ENCODE measurements at regions not wholly inside any gene's neighbourhood (a gene's known extent, or its start where the extent isn't known, plus 50 kb on each side); places are given as distances from the start of the nearest gene placed in this dataset.

- TF ChIP-seq, protein P1, sequence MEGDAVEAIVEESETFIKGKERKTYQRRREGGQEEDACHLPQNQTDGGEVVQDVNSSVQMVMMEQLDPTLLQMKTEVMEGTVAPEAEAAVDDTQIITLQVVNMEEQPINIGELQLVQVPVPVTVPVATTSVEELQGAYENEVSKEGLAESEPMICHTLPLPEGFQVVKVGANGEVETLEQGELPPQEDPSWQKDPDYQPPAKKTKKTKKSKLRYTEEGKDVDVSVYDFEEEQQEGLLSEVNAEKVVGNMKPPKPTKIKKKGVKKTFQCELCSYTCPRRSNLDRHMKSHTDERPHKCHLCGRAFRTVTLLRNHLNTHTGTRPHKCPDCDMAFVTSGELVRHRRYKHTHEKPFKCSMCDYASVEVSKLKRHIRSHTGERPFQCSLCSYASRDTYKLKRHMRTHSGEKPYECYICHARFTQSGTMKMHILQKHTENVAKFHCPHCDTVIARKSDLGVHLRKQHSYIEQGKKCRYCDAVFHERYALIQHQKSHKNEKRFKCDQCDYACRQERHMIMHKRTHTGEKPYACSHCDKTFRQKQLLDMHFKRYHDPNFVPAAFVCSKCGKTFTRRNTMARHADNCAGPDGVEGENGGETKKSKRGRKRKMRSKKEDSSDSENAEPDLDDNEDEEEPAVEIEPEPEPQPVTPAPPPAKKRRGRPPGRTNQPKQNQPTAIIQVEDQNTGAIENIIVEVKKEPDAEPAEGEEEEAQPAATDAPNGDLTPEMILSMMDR (IDR thresholded peaks at IDR 0.05): no peak
- no peak for TF ChIP-seq POLR2A (IDR thresholded peaks at IDR 0.05)
Observed at GRCh38 chr15:66623801-66624453, 58.1 kb upstream of the LCTL start.
